Activated CD4-positive, CD25-positive, alpha-beta regulatory T cell treated with anti-CD3 and anti-CD28 coated beads, Interleukin-2, amount 50 U/mL, for 24 hours (primary cell): ENCODE measurements at regions not wholly inside any gene's neighbourhood (a gene's known extent, or its start where the extent isn't known, plus 50 kb on each side); places are given as distances from the start of the nearest gene placed in this dataset.

Experiments used
- ATAC-seq, 2 donors: fragments of 150-1000 bp; cut with Tn5 transposase; one replicate each; pipeline ENCODE4 v1.10.0; 2021; ENCODE audit warnings: mild to moderate bottlenecking in 1 of 2, moderate library complexity in 1 of 2

DNA sequence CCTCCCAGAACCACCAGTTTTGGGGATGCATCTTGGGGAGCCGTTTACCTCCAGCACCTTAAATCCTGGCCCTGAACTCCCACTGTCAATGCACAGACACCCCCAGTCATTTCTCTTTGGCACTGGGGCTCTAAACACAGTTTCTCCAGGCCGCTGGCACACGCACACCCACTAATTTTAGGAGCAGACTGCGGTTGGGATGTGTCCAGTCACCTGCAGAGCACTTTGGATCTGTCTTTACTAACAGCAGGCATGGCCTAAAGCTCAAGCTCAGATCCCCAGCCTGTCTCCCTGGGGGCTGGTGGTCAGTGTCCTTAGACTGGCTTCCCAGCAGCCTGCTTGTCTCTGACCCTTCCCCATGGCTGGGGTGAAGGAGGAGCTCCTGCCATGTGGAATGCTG is 49.9 kb downstream of the SYNE3 start:
- ATAC-seq = no peak

DNA sequence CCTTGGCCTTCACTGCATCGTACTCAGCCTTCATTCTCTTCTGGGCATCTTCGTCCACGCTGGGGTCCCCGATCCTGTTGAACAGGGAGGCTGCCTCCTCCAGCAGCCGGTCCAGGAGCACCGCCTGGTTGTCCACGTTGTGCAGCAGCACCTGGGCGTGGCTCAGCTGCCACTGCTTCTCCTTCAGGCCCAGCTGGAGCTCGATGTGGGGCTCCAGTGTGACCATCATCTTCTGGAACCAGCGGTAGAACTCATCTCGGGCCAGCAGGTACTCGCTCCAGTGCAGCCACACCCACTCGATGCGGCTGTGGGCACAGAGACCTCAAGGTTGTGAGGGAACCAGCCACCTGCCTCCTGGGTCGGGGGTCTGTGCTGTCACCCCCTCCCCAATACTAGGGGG is 50.5 kb downstream of the SYNE3 start:
- no peak for ATAC-seq

DNA sequence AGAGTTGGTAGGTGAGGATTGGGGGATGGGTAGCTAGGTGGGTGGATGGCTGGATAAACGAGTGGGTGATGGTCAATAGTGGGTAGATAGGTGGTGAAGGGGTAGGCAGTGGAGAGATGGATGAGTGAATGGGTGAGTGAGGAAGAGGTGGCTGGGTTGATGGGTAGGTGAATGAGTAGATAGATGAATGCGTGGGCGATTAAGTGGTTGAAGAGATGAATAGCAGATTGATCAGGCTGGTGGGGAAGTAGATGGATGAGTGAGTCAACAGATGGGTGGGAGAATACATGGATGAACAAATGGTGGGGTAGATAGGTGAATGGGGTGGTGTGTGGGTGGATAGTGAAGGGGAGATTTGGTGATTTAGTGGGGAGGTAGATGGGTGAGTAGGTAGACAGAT is 51.1 kb downstream of the SYNE3 start:
- ATAC-seq = peak; percentile 60 to 71

DNA sequence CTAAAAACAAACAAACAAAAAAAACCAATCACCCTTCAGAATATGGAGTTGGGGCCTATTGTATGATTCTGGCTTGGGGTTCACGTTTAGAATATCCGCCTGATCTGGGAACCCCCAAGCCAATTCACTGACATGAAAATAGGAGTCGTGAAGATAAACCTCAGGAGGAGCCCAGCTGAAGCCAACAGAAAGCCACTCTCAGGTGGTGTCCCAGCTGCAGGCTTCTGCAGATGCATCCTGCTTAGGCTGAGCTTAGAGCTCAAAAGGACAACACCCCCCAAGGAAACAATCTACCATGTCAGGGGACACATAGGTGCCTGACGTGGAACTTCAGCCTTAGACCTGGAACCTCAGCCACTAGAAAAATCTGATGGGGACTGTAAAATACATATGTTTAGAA is 51.9 kb downstream of the SYNE3 start:
- no peak for ATAC-seq

DNA sequence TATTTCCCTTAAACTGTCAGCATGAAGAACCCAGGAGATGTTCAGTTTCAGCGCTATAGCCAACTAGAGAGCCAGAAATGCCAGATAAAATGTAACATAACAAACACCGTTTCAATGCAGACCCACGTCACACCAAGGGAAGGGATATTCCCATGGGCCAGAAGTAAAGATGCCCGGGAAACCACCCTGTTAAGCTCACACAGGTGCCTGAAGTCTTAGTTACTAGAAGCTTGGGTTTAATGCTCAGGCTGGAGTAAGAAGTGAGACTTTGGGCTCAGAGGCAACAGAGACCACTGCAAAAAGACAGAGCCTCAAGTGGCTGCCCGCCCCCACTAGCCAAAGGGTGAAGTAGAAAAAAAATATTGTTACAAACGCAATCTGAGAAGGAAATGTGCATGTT is 52.3 kb downstream of the SYNE3 start:
- ATAC-seq = no peak

DNA sequence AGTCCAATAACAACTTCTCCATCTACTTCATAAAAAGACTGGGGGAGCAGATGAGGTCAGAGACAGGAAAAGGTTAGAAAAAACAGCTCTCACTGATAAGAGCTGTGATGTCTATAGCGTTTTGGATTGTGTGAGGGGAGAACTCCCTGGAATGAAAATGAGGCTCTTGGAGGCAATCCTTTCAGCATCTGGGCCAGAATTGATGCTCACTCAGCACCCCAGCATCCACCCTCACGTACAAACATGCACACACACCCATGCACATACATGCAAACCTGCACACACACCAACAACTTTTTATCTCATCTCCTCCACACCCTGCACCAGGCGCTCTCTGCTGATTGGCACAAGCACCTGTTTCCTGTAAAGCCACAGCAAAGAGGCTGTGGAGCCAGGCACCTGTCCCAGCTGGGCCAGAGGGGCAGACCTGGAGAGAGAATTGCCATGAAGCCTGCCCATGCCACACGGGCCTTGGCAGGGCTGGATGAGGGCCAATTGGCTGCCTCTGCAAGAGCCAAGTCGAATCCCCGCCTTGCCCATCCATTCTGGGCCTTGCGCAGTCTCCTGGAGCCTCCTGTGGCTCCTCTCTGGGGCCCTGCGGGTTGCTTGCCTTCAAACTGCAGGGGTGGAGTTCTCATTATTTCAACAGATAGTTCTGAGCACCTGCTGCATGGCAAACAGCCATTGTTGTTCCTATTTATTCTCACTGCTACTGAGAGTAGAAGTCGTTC is 53.1 kb downstream of the SYNE3 start:
- ATAC-seq = peak; percentile 27 to 49

DNA sequence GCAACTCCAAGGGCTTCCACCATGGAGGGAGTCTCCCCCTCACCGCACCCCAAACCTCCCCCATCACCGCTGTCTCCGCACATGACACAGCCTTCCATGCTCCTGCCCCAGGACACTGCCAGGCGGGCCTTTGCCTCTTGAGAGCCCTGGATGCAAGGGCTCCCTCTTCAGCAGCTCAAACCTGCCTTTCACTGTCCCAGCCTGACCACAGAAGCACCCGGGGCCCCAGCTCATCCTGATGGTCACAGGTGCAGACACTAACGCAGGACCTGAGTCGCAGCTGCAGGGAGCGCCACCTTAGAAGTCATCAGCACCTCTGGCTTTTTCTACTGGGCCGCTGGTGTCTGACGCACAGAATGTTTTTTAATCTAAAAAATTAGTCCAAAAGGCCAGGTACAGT is 54.0 kb downstream of the SYNE3 start:
- ATAC-seq = no peak

DNA sequence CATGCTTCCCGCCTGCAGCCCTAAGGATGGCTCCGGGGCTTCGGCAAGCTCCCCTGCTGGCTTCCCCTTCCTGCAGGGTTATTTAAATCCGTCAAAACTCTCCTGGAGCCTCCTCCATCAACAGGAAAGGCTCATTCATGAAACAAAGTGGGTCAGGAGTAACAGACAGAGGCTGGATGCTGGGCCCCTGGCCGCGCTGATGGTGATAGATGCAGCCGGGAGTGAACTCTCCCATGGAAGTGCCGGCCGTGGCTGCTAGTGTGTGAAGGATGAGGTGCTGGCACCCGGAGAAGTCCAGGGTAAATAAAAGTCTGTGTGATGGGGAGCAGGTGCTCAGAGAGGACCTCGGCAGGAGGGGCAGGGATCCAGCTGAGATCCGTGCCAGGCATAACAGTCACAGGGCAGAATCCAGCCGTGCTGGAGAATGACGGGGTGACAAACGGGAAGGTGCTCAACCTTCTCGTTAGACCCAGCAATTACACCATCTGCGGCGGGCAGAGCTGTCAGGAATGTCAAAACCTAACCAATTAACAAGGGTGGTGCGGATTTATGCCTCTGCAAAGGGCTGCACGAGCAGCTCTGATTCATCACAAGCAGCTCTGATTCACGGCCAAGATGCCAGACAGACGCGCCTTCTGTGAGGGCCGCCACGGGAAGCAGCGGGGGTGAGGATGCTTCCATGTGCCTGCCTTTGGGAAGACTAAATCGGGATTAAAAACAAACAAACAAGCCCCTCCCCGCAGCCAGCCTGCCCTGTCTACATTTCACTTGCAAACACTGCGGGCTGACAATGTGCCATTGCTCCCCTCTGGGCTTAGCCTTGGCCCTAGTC is 55.6 kb downstream of the SYNE3 start:
- ATAC-seq = no peak

DNA sequence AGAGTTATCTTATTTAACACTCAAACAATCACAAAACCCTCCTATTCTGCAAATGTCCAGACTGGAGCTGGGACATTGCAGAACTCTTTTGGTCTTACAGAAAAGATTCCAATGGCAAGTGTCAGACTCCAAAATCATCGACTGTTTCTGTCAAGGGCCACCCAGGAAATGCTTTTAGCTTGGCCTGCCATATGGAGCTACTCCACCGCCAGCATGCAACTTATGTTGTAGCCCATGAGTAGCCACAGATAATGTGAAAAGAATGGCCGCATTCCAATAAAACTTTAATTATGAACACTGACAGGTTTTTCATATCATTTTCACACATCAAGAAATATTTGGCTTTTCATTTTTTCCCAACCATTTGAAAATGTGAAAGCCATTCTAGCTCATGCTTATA is 57.5 kb downstream of the SYNE3 start:
- no peak for ATAC-seq

DNA sequence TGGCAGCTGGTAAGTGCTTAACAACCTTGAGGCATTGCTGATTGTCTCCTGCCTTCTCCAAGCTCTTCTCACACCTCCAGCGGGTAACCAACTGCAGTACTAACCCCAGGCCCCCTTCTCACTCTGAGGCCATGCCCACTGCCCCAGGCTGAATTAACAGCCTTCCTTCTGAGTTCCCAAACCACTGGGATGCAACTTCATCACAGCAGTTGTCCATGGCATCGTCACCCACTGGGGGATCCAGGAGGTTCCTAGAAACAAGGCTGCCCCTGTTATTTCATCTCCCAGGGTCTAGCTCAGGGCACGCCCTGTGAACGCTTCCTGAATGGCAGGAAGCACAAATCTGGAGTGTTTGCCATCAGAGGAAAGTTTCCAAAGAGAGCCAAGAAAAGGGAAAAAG is 58.0 kb downstream of the SYNE3 start:
- ATAC-seq = no peak

DNA sequence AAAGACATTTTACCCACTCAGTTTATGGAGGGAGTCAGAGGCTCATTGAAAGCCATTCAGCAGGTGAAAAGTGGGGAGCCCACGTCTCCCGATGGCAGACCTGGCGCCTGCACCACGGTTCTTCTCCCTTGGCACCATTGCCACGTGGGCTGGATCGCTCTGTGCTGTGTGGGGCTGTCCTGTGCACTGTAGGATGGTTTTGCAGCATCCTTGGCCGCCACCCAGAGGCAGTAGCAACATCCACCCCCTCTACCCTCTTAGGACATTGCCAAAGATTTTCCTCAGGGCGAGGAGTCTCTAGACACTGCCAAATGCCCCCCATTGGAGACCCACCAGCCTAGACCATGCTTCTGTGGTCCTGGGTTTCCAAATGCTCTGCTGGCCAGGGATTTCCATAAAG is 60.2 kb downstream of the SYNE3 start:
- no peak for ATAC-seq

DNA sequence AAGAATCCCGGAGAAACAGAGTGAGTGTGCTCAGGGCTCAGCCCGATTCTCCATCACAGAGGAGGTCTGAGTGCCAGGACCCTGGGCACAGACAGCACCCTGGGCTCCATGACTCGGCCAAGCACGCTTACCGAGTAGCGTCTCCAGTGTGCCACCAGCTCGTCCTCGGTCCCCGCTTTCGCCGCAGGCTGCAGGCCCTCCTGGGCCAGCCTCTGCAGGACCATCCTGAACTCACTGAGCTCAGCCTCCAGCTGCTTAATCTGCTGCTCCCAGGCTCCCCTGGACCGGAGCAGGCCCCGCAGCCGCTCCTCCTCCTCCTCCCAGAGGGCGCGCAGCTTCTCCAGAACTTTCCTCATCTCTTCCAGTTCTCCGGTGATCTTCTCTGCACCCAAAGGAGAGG is 61.2 kb downstream of the SYNE3 start:
- ATAC-seq = no peak

DNA sequence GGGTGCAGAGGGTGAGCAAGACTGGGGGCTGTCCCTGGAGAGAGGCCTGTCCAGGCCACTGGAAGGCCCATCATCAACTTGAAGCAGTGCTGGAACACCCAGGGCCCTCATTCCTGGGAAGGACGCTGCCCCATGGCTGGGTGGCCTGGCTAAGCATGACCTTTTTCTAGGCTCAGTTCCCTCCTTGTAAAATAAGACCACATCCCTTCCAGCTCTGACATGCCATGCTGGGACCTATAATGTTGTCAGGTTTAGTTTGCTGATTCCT is 62.8 kb downstream of the SYNE3 start:
- no peak for ATAC-seq

DNA sequence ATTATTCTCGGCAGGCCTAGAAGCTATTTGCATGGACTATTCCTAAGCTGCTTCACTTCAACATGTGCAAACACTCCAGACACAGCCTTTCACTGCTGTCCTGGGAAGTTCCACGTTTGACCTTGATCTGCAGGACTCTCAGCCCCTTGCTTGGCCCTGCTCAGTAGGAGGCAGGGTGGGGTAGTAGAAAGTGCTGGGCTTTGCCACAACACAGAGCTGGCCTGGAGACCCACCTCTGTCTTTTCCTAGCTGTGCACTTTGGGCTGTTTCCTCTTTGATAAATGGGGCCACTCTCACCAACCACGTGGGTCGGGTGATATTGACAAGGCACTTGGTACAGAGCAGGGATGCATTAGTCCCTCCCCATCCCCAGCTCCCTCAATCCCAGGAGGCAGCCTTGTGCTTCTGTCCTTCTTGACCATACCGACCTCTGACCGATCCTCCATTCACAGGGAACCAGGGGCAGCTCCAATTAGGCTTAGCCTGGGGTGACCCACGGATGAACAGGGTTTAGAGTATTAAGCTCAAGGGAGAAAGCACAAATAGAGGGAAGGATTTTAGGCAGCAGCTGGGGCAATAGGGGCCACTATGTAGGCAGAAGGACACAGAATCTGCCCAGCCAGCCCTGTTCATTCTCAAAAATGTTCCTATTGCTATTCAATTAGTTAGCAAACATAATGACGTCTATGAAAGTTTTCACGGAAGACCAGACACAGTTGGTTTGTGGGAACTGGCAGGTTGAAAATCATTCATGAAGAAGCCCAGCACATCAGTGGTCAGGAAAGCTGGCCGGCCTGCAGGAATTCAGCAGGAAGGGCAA is 63.3 kb downstream of the SYNE3 start:
- no peak for ATAC-seq

DNA sequence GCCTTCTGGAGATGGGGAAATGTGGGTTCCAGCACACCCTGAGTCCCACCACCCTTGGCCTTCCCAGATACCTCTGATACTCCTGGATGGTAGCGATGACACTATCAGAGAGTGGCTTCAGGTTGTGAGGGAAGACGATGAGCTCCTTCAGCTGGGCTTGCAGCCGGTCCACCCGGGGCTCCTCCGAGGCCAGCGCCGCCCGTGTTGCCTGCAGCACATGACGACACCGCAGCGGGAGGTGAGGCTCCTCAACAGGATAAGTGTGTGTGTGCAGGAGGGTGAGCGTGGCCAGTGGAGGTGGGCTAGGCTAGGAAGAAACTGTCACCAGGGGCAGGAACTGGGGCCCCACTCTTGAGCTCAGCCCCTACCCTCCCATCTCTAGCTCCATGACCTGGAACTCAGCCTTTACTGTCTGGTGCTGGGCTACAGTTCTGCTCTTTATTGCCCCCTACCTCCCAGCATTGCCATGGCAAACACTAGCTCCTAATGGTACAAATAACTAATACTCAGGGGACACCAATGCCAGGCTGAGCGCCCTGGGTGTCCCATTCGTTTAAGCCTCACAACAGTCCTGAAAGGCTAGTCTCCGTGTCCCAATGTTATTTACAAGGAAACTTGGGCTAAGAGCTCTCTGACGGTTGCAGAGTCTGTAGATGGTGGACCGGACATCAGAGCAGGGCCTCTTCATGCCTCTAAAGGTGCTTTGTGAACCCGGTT is 64.1 kb downstream of the SYNE3 start:
- ATAC-seq = peak in 1 of 2 donors; percentile 36

DNA sequence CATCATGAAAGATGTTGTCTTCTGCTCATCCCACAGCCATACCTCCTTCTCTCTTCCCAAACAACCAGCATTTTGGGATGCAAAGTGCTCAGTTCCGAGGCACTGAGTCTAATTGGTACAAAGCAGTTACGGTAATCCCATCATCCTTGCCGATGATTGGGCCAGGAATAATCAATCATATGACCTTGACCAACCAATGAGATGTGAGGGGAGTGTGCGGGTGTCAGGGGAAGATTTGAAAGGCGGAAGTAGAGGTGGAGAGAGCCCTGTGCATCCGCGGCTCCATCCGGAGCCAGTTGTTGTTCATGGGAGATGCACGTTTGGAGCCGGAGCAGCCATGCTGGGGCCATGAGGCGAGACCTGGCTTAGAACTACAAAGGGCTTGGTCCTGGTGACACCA is 67.3 kb downstream of the SYNE3 start:
- ATAC-seq = no peak

DNA sequence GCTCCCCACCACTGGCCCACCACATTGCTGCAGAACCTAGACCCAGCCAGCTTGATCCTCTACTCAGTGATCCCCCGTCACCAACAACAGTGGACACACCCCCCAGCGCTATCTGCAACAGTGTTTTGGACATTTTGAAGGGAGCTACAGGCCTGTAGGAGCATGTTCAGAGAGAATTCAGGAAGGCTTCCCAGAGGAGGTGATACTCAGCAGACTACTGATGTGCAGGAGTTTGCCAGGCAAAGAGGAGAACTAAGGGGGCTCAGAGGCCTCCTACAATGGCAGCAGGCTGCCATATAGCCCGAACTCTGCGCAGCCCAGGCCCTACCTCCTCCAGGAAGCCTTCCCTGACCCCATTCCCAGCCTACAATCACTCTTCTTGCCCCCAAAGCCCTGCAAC is 70.0 kb downstream of the SYNE3 start:
- ATAC-seq = no peak

DNA sequence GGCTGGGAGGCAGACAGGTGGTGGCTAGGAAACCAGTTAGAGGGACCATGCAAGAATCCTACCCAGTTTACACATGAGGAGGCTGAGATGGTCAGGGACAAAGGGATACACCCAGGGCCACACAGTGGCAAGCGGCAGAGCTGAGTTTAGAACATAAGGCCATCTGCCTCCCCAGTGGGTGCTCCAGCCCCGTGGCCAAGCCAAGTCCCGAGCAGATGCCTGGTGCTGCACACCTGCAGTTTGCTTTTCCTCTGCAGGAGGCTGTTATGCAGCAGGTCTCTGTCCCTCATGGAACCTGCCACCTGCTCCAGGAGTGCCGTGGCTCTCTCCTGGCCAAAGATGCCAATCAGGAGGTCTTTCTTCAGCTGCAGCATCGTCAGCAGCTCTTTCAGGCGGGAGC is 70.8 kb downstream of the SYNE3 start:
- no peak for ATAC-seq

DNA sequence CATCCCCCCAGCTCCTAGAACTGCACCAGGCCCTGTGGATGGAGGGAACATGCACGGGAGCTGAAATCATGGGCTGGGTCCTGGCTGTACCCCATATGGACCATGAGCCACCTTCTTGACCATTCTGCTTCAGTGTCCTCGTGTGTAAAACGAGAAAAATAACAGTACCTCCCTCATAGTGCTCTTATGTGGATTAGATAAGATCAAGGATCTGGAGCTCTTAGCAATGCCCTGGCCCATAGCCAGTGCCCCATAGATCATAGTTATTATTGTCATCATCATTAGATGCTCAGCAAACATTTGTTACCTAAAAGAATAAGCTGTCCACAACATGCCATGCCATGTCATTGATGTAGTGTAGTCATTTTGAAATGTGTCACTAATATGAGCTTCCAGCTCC is 71.3 kb downstream of the SYNE3 start:
- no peak for ATAC-seq

DNA sequence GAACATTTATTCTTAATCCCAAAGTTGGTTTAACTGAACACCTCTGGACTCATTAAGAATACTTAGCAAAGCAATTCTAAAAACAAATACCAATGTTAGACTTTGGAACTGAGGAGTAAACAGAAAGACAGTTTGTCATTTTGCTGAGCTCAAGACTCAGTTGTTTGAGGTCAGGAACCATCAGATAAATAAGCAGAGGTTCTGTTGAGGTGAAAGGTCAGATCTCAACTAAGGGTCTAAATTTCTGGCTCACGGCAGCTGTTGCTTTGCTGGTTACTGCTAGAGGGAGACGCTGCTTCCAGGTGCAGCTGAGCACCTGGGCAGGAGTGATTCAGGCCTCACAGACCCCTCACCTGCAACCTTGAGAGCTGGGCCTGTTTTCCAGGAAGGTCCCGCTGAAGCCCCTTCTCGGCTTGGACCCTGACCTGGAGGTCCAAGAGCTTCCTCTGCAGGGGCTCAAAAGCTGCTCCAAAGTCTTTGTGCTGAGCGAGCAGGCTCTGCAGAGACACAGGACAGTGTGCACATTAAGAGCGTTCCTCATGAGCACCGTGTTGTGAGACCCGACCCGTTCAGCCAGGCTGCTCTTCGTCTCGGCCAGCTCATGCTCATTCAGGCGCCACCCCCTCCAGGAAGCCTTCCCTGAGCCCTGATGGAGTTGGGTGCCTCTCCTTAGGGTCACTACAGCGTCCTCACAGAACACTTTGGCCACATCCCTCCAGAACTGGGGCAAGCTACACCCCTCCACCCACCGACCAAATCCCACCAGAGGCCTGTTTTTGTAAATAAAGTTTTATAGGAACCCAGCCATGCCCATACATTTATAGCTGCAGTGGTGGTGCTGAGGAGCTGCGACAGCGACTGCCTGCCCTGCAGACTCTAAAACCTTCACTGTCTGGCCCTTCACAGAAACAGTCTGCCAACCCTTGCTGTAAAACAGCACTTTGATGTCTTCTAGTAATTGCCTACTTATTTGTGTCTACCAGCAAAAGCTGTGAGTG is 72.0 kb downstream of the SYNE3 start:
- no peak for ATAC-seq

DNA sequence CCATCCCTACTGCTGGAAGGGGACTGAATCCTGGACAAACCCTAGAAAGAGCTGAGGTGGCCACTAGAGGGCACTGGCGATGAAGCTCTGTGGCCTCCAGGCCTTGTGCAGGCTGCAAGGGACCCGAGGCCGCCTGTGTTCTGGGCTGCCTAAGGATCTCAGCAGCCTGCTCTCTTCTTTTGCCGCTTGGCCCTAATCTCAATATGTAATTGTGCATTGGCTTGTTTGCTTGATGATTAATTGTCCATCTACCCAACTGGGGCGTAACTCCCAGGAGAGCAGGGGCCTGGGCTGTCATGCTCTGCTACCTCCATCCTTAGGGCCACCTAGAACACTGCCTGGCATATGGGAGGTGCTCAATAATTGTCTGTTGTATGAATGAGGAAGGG is 73.8 kb downstream of the SYNE3 start:
- ATAC-seq = peak; percentile 95 to 96
